HEK293T (cell line): ENCODE measurements at regions not wholly inside any gene's neighbourhood (a gene's known extent, or its start where the extent isn't known, plus 50 kb on each side); places are given as distances from the start of the nearest gene placed in this dataset.

Experiments used
- CTCF ChIA-PET: fragments of 350-600 bp; formaldehyde crosslinking; extraction: SDS; loops from one replicate; lab custom pipeline; 2021; ENCODE audit warnings: antibody characterized with exemption, inconsistent platforms; lab: Yijun Ruan, JAX
- POLR2A ChIA-PET: fragments of 350-600 bp; formaldehyde crosslinking; extraction: SDS; loops from one replicate; lab custom pipeline; 2020; ENCODE audit warnings: antibody characterized with exemption, inconsistent platforms; lab: Yijun Ruan, JAX
- DNase-seq: peaks from one replicate; pipeline ENCODE4 v3.0.0; 2012; ENCODE audit warnings: mixed read lengths; ENCODE audit errors: extremely low spot score
- ARNT ChIP-seq: fragments of 450-650 bp; IDR thresholded peaks from 2 replicates; pipeline ENCODE4 v1.6.1; 2017; ENCODE audit warnings: mild to moderate bottlenecking
- BHLHE40 ChIP-seq: fragments of 450-650 bp; IDR thresholded peaks from 2 replicates; pipeline ENCODE4 v1.6.1; 2016; ENCODE audit warnings: mild to moderate bottlenecking, moderate library complexity, borderline replicate concordance
- CTBP1 ChIP-seq: fragments of 450-650 bp; IDR thresholded peaks from 2 replicates; pipeline ENCODE4 v1.6.1; 2016; ENCODE audit warnings: borderline replicate concordance
- ELF4 ChIP-seq: fragments of 450-650 bp; IDR thresholded peaks from 2 replicates; pipeline ENCODE4 v1.6.1; 2017; ENCODE audit warnings: antibody characterized with exemption
- FOXA1 ChIP-seq: fragments of 450-650 bp; IDR thresholded peaks from 2 replicates; pipeline ENCODE4 v1.6.1; 2016; ENCODE audit warnings: mild to moderate bottlenecking
- FOXK2 ChIP-seq: fragments of 450-650 bp; IDR thresholded peaks from 2 replicates; pipeline ENCODE4 v1.6.1; 2016; ENCODE audit warnings: mild to moderate bottlenecking
- FOXM1 ChIP-seq: fragments of 450-650 bp; IDR thresholded peaks from 2 replicates; pipeline ENCODE4 v1.6.1; 2017; ENCODE audit warnings: mild to moderate bottlenecking, borderline replicate concordance
- HDGF ChIP-seq: fragments of 450-650 bp; IDR thresholded peaks from 2 replicates; pipeline ENCODE4 v1.6.1; 2017; ENCODE audit warnings: antibody characterized with exemption, borderline replicate concordance
- L3MBTL2 ChIP-seq: fragments of 450-650 bp; conservative IDR thresholded peaks from 2 replicates; pipeline ENCODE4 v1.6.1; 2016; ENCODE audit warnings: mild to moderate bottlenecking
- LEF1 ChIP-seq: fragments of 450-650 bp; IDR thresholded peaks from 2 replicates; pipeline ENCODE4 v1.6.1; 2017; ENCODE audit warnings: mild to moderate bottlenecking, borderline replicate concordance
- NFRKB ChIP-seq: fragments of 450-650 bp; IDR thresholded peaks from 2 replicates; pipeline ENCODE4 v1.6.1; 2016; ENCODE audit warnings: mild to moderate bottlenecking, moderate library complexity
- SP1 ChIP-seq: fragments of 450-650 bp; IDR thresholded peaks from 2 replicates; pipeline ENCODE4 v1.6.1; 2017
- SUZ12 ChIP-seq: fragments of 450-650 bp; IDR thresholded peaks from 2 replicates; pipeline ENCODE4 v1.6.1; 2016; ENCODE audit warnings: mild to moderate bottlenecking
- TARDBP ChIP-seq: fragments of 450-650 bp; IDR thresholded peaks from 2 replicates; pipeline ENCODE4 v1.6.1; 2016
- ZNF384 ChIP-seq: fragments of 450-650 bp; IDR thresholded peaks from 2 replicates; pipeline ENCODE4 v1.6.1; 2016
- TF ChIP-seq, protein P1 (sequence below): fragments of 450-650 bp; IDR thresholded peaks from 2 replicates; pipeline ENCODE4 v1.6.1; 2016

DNA sequence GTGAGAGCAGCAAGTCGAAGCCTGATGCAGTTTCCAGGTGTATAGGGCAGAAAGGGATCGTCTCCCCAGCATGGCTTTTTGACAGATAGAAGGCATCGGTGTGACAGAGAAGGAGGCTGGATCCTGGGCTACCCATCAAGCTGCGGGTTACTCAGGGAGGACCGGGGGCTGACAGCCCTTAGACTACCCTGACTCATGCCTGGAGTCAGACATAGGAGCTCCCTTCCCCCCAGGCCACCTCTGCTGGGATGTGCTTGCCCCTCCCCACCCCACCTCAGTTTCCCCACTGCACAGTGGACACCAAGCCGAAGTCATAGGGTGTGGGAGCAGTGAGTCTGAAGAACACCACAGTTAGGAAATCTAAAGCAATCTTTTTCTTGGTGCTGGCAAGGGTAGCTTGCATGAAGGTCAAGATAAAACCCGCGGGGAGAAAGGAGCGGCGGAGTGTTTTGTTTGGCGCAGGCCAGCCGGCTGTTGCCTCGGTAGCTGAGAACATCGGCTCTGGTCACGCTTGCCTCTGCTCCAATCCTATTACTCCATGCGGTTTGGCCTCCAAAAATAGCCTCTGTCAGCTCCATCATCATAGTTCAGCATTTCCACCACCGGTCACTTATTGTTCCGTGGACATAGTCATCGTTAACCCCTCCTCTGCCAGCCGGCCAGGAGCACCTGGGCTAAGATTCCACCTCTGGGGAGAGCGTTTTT, 169.2 kb upstream of the GLI2 start:
- no peak for TF ChIP-seq CTBP1
- TF ChIP-seq, protein P1, sequence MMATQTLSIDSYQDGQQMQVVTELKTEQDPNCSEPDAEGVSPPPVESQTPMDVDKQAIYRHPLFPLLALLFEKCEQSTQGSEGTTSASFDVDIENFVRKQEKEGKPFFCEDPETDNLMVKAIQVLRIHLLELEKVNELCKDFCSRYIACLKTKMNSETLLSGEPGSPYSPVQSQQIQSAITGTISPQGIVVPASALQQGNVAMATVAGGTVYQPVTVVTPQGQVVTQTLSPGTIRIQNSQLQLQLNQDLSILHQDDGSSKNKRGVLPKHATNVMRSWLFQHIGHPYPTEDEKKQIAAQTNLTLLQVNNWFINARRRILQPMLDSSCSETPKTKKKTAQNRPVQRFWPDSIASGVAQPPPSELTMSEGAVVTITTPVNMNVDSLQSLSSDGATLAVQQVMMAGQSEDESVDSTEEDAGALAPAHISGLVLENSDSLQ = no peak
- TF ChIP-seq LEF1 = no peak
- no peak for TF ChIP-seq HDGF
- TF ChIP-seq BHLHE40 = no peak
- no peak for TF ChIP-seq FOXA1
- TF ChIP-seq FOXM1 = no peak
- no peak for TF ChIP-seq SP1
- no peak for TF ChIP-seq FOXK2
- no peak for TF ChIP-seq TARDBP
- TF ChIP-seq SUZ12 = no peak
- no peak for TF ChIP-seq ARNT
- TF ChIP-seq ELF4 = no peak
- no peak for TF ChIP-seq ZNF384
- TF ChIP-seq L3MBTL2 = no peak
- ChIA-PET CTCF (no interaction called here), POLR2A (no interaction called here)
- no peak for DNase-seq

DNA sequence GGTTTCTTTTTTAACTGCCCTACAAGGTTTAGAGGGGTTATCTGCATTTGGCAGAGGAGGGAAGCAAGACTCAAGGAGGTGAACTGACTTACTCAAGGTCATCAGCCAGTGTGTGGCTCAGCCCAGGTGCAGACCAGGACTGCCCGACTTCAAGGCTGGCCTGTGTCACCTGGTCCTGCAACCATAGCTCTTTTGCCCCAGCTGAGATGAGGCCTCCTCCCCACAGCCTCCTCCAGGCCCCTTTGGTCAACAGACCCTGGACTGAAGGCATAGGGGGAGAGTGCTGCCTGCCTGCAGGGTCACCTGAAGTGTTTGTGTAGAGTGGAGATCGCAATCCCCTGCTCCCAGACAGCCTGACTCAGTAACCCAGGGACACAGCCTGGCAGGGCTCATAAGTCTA, 168.5 kb upstream of the GLI2 start:
- ChIA-PET POLR2A (no interaction called here), CTCF (interaction anchor here (1.0 kb wide), 1 partner anchor 14 kb away, joined by 3 read pairs; no protein-coding TSS in a partner anchor)
- TF ChIP-seq FOXM1 (no peak), LEF1 (no peak), BHLHE40 (no peak), ZNF384 (no peak)
- DNase-seq = no peak

DNA sequence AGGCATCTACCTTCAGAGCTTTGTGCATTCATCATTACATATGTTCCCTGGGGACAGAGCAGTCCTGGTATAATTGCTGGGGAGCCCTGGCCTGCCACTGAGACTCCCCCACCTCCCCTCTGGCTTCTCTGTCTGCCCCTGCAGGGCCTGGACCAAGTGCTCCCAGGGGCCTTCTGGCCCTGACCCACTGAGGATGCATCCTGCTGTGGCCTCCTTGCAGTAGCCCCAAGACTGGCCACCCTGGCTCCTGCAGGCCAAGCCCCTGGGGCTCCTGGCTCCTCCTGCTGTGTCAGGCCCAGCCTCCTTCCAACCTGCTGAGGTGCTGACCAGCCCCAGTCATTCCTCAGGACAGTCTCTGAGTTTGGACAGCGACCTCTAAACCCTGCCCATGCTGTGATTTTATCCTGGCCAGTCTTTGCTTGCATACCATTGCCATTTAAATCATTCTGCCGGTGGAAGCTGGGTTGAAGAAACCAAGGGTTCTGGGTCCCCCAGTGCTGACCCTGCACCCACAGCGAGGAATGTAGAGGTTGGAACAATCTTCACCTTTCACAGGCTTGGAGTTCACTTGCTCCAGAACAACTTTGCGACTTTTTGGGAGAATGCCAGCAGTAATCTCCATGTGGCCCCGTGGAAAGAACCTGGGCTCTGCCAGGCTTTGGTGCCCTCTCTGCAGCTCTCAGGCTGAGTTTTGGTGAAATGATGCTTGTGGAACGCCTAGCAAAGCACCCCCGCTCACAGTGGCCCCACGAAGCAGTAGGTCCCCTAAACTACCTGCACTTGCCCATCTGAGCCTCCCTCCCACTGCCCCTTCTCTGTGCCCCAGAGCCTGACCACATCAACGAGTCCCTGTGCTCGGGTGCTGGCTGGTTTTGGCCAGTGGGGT, 167.3 kb upstream of the GLI2 start:
- DNase-seq = no peak
- CTCF ChIA-PET = interaction anchor here (1.0 kb wide), 1 partner anchor 15 kb away, joined by 3 read pairs; no protein-coding TSS in a partner anchor
- POLR2A ChIA-PET = no interaction called here
- TF ChIP-seq ZNF384 (no peak), SUZ12 (no peak), CTBP1 (no peak), L3MBTL2 (no peak), FOXM1 (no peak)

DNA sequence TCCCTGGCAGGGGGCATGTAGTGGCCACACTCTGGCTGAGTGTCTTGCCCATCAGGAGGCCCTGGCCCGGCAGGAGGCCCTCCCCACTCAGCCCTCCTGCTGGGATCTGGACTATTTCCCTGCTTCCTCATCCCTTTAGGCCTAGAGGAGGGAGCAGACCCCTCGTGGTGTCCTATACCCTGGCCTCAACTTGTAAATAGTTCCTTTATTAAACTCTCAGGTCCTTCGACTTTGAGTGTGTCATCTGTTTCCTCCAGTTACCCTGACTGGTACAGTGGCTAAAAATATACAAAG, 166.7 kb upstream of the GLI2 start:
- POLR2A ChIA-PET = no interaction called here
- CTCF ChIA-PET = no interaction called here
- DNase-seq = no peak
- TF ChIP-seq FOXK2 = no peak
- TF ChIP-seq ZNF384 = no peak
- no peak for TF ChIP-seq L3MBTL2
- TF ChIP-seq ARNT = no peak
- no peak for TF ChIP-seq LEF1
- TF ChIP-seq CTBP1 = no peak
- TF ChIP-seq BHLHE40 = no peak
- TF ChIP-seq HDGF = no peak
- TF ChIP-seq FOXA1 = no peak
- no peak for TF ChIP-seq ELF4
- TF ChIP-seq SP1 = no peak
- no peak for TF ChIP-seq TARDBP
- TF ChIP-seq SUZ12 = no peak
- TF ChIP-seq, protein P1 = no peak
- TF ChIP-seq NFRKB = no peak
- no peak for TF ChIP-seq FOXM1

DNA sequence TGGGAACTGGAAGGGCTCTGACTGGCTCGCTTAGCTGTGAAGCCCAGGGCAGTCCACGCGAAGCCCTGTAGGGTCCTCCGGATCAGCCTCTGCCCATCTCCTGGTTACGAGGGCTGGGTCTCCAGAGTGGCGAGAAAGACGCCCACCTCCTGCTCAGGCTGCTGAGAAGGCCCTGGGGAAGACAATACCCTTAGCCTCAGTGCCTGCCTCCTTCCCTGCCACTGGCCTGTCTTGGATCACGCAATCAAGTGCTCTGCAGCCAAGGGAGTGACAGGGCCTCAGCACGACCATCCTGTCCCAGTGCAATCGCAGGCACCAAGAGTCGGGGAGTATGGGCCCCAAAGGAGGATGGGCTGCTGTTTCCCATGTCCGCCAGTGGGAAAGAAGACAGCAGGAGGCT, 165.7 kb upstream of the GLI2 start:
- DNase-seq = no peak
- no peak for TF ChIP-seq FOXK2
- TF ChIP-seq FOXM1 = no peak
- TF ChIP-seq FOXA1 = no peak
- TF ChIP-seq CTBP1 = no peak
- TF ChIP-seq ZNF384 = no peak
- TF ChIP-seq HDGF = no peak
- TF ChIP-seq L3MBTL2 = no peak
- TF ChIP-seq NFRKB = no peak
- no peak for TF ChIP-seq SUZ12
- TF ChIP-seq, protein P1 = no peak
- TF ChIP-seq BHLHE40 = no peak
- TF ChIP-seq ELF4 = no peak
- no peak for TF ChIP-seq TARDBP
- TF ChIP-seq LEF1 = no peak
- TF ChIP-seq SP1 = no peak
- TF ChIP-seq ARNT = no peak
- ChIA-PET CTCF (no interaction called here), POLR2A (no interaction called here)

DNA sequence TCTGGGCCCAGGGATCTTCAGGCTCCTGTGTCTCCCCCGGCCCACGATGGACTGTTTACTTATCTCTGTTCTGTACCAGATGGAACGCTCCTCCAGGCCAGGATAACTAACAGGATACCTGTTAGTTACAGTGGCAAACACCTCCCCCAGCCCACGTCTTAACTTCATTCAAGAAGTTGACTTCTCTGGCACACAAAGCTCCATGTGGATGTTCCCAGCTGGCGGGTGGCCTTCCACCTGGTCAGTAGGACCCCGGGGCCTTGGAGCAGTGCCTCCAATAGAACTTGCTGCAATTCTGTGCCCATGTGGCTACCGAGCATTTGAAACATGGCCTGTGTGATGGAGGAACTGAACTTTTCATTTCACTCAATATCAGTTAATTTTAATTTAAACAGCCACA, 165.1 kb upstream of the GLI2 start:
- no peak for DNase-seq
- POLR2A ChIA-PET = no interaction called here
- CTCF ChIA-PET = no interaction called here
- TF ChIP-seq, protein P1 = no peak
- TF ChIP-seq BHLHE40 (no peak), FOXA1 (no peak), HDGF (no peak), FOXK2 (no peak), ELF4 (no peak), SP1 (no peak), NFRKB (no peak), FOXM1 (no peak), LEF1 (no peak), TARDBP (no peak), L3MBTL2 (no peak), CTBP1 (no peak), ARNT (no peak), SUZ12 (no peak), ZNF384 (no peak)
